Progenitor cell of endocrine pancreas (in vitro differentiated cells): ENCODE measurements at regions not wholly inside any gene's neighbourhood (a gene's known extent, or its start where the extent isn't known, plus 50 kb on each side); places are given as distances from the start of the nearest gene placed in this dataset.

Source experiments
- DNase-seq: peaks from one replicate; pipeline ENCODE4 v3.0.0; 2021; ENCODE audit warnings: low spot score; ENCODE audit not compliant: unreplicated experiment
- H3K27ac Mint-ChIP-seq: 2 replicates; pipeline ENCODE4 v1.8.0; 2021; ENCODE audit warnings: mild to moderate bottlenecking, moderate library complexity, mixed read lengths
- H3K27me3 Mint-ChIP-seq: 2 replicates; pipeline ENCODE4 v1.8.0; 2021; ENCODE audit warnings: mixed read lengths
- H3K36me3 Mint-ChIP-seq: 2 replicates; pipeline ENCODE4 v1.8.0; 2022; ENCODE audit warnings: mixed read lengths; ENCODE audit not compliant: insufficient read depth
- H3K4me1 Mint-ChIP-seq: 2 replicates; pipeline ENCODE4 v1.8.0; 2021; ENCODE audit warnings: low read depth, mixed read lengths
- H3K4me3 Mint-ChIP-seq: 2 replicates; pipeline ENCODE4 v1.8.0; 2021; ENCODE audit warnings: low read depth, mild to moderate bottlenecking, moderate library complexity, mixed read lengths
- H3K9me3 Mint-ChIP-seq: 2 replicates; pipeline ENCODE4 v1.8.0; 2021; ENCODE audit warnings: low read depth, mixed read lengths
- CTCF ChIP-seq: fragments of 200-600 bp; sonication (generic); IDR thresholded peaks from one replicate; pipeline ENCODE4 v1.5.0; 2021; ENCODE audit warnings: antibody characterized with exemption, mild to moderate bottlenecking; ENCODE audit not compliant: unreplicated experiment

- peaks cover 6% of the 10 kb centered on the region for H3K27me3 Mint-ChIP-seq
- DNase-seq = no peak
Measured at GRCh38 chr1:177448036-177448615, 277.4 kb downstream of the BRINP2 start.

GRCh38 chr1:177444997-177445746 lies 274.4 kb downstream of the BRINP2 start:
- no peak for DNase-seq
- H3K36me3 Mint-ChIP-seq = no peaks in the 10 kb centered on the region
- TF ChIP-seq CTCF = no peak
- H3K4me3 Mint-ChIP-seq = no peak overlapping the region
- peaks cover 4% of the 10 kb centered on the region for H3K4me1 Mint-ChIP-seq
- no peaks in the 10 kb centered on the region for H3K9me3 Mint-ChIP-seq
- H3K27me3 Mint-ChIP-seq = peaks cover 6% of the 10 kb centered on the region
- no peak overlapping the region for H3K27ac Mint-ChIP-seq

More at GRCh38 chr1:177448036-177448615, 277.4 kb downstream of the BRINP2 start:
- no peak overlapping the region for H3K4me3 Mint-ChIP-seq
- peaks cover 2% of the 10 kb centered on the region for H3K4me1 Mint-ChIP-seq
- peaks cover 5% of the 10 kb centered on the region for H3K9me3 Mint-ChIP-seq
- H3K36me3 Mint-ChIP-seq = no peaks in the 10 kb centered on the region
- H3K27ac Mint-ChIP-seq = no peak overlapping the region
- TF ChIP-seq CTCF = no peak

GRCh38 chr1:177443003-177443402 lies 272.2 kb downstream of the BRINP2 start:
- no peak overlapping the region for H3K27ac Mint-ChIP-seq
- TF ChIP-seq CTCF = no peak
- H3K36me3 Mint-ChIP-seq = no peaks in the 10 kb centered on the region
- H3K4me1 Mint-ChIP-seq = peaks cover 4% of the 10 kb centered on the region
- no peak for DNase-seq
- H3K9me3 Mint-ChIP-seq = no peaks in the 10 kb centered on the region
- H3K4me3 Mint-ChIP-seq = no peak overlapping the region
- H3K27me3 Mint-ChIP-seq = peaks cover 6% of the 10 kb centered on the region

GRCh38 chr1:177442584-177442983 lies 271.8 kb downstream of the BRINP2 start:
- Mint-ChIP-seq H3K27ac (no peak overlapping the region), H3K36me3 (no peaks in the 10 kb centered on the region)
- no peak for DNase-seq

DNA sequence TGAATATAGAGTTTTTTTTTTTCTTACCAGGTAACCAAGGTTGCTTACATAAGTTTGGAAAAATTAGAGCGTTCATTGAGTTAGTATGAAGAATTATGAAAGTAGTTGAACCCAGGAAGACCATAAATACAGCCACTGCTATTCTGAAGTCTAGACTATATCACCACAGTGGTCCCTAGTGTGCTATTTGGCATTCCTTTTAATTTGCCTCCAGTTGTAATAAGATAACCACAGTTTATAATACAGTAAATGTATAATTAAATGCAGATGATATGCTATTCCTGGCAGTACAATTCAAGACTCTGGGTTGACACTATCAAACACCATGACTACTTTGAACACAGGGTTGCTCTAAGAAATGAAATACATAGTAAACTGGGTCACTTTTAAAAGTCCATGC lies 270.5 kb downstream of the BRINP2 start:
- Mint-ChIP-seq H3K27ac (no peak overlapping the region), H3K4me3 (no peak overlapping the region), H3K4me1 (peaks cover 4% of the 10 kb centered on the region), H3K9me3 (no peaks in the 10 kb centered on the region), H3K27me3 (peaks cover 6% of the 10 kb centered on the region), H3K36me3 (no peaks in the 10 kb centered on the region)
- no peak for TF ChIP-seq CTCF
- no peak for DNase-seq

More at GRCh38 chr1:177442584-177442983, 271.8 kb downstream of the BRINP2 start:
- Mint-ChIP-seq H3K4me3 (no peak overlapping the region), H3K27me3 (peaks cover 6% of the 10 kb centered on the region), H3K9me3 (no peaks in the 10 kb centered on the region), H3K4me1 (peaks cover 4% of the 10 kb centered on the region)
- no peak for TF ChIP-seq CTCF
